CD14-positive monocyte (primary cell): ENCODE measurements at regions not wholly inside any gene's neighbourhood (a gene's known extent, or its start where the extent isn't known, plus 50 kb on each side); places are given as distances from the start of the nearest gene placed in this dataset.

Experiments
- DNase-seq, 3 donors: peaks; one replicate each; pipeline ENCODE4 v3.0.0-alpha.2; 2011 to 2022
- H2AFZ ChIP-seq: 2 replicates; pipeline ENCODE4 v1.6.0; 2012; ENCODE audit warnings: mild to moderate bottlenecking, low read depth, low read length, inconsistent platforms; ENCODE audit not compliant: insufficient read depth, poor library complexity, severe bottlenecking
- H3K27ac ChIP-seq, 2 donors: 1 replicate in 1 of 2; 2 replicates in 1 of 2; pipeline ENCODE4 v1.5.1; 2012 to 2013; ENCODE audit warnings: low read length in 2 of 2, control low read depth in 1 of 2, inconsistent platforms in 1 of 2, low read depth in 1 of 2, mild to moderate bottlenecking in 1 of 2
- H3K27me3 ChIP-seq, 2 donors: one replicate each; pipeline versions ENCODE4 v1.6.0 to v1.6.1; 2011 to 2013; ENCODE audit warnings: low read length in 2 of 2; ENCODE audit not compliant: control insufficient read depth in 2 of 2, insufficient read depth in 2 of 2
- H3K36me3 ChIP-seq, 2 donors: replicated peaks in 1 of 2; 1 replicate in 1 of 2; 2 replicates in 1 of 2; pipeline versions ENCODE4 v1.5.1 to v1.6.1; 2012 to 2013; ENCODE audit warnings: low read length in 2 of 2, control low read depth in 1 of 2, inconsistent platforms in 1 of 2, mild to moderate bottlenecking in 1 of 2; ENCODE audit not compliant: insufficient read depth in 2 of 2, control insufficient read depth in 1 of 2
- H3K4me1 ChIP-seq, 2 donors: 1 replicate in 1 of 2; 2 replicates in 1 of 2; pipeline versions ENCODE4 v1.5.1 to v1.6.1; 2012 to 2013; ENCODE audit warnings: low read length in 2 of 2, control low read depth in 1 of 2, inconsistent platforms in 1 of 2, mild to moderate bottlenecking in 1 of 2, moderate library complexity in 1 of 2; ENCODE audit not compliant: insufficient read depth in 2 of 2, control insufficient read depth in 1 of 2
- H3K4me2 ChIP-seq: replicated peaks from 2 replicates; pipeline ENCODE3; 2012; ENCODE audit warnings: low read length, moderate library complexity, mild to moderate bottlenecking; ENCODE audit not compliant: poor library complexity, severe bottlenecking; ENCODE audit errors: extremely low read depth
- H3K4me3 ChIP-seq, 3 experiments: fragments of 200-600 bp in 1 of 3; sonication (generic) in 1 of 3; replicated peaks in 1 of 3; 1 replicate in 2 of 3; 2 replicates in 1 of 3; pipeline ENCODE4 v1.5.1; 2011 to 2013; ENCODE audit warnings: low read length in 3 of 3, mild to moderate bottlenecking in 3 of 3, control low read depth in 2 of 3, low read depth in 2 of 3, inconsistent platforms in 1 of 3, moderate library complexity in 1 of 3
- H3K79me2 ChIP-seq: 2 replicates; pipeline ENCODE4 v1.6.0; 2012; ENCODE audit warnings: mild to moderate bottlenecking, control low read depth, inconsistent platforms, low read length, moderate library complexity; ENCODE audit not compliant: insufficient read depth
- H3K9ac ChIP-seq: 2 replicates; pipeline ENCODE4 v1.6.0; 2017; ENCODE audit warnings: low read length, mild to moderate bottlenecking; ENCODE audit not compliant: insufficient read depth, poor library complexity, severe bottlenecking
- H3K9me3 ChIP-seq, 2 donors: replicated peaks in 1 of 2; 1 replicate in 1 of 2; 2 replicates in 1 of 2; pipeline versions ENCODE4 v1.5.1 to v1.6.1; 2012 to 2013; ENCODE audit warnings: low read length in 2 of 2, control low read depth in 1 of 2; ENCODE audit not compliant: control insufficient read depth in 1 of 2, insufficient read depth in 1 of 2
- H4K20me1 ChIP-seq: 2 replicates; pipeline ENCODE4 v1.6.0; 2012; ENCODE audit warnings: mild to moderate bottlenecking, low read length, control low read depth, moderate library complexity; ENCODE audit not compliant: insufficient read depth
- H3K27ac Mint-ChIP-seq, 7 donors: one replicate each; pipeline ENCODE4 v1.8.0; 2020; ENCODE audit warnings: mild to moderate bottlenecking in 7 of 7, mixed read lengths in 7 of 7, moderate library complexity in 6 of 7, inconsistent platforms in 2 of 7
- H3K27me3 Mint-ChIP-seq, 3 donors: one replicate each; pipeline ENCODE4 v1.8.0; 2021 to 2022; ENCODE audit warnings: low read depth in 3 of 3, mild to moderate bottlenecking in 3 of 3, mixed read lengths in 3 of 3, moderate library complexity in 3 of 3, inconsistent platforms in 1 of 3
- H3K36me3 Mint-ChIP-seq, 2 donors: one replicate each; pipeline ENCODE4 v1.8.0; 2020; ENCODE audit warnings: mixed read lengths in 2 of 2, inconsistent platforms in 1 of 2, mild to moderate bottlenecking in 1 of 2
- H3K4me1 Mint-ChIP-seq: one replicate; pipeline ENCODE4 v1.8.0; 2020; ENCODE audit warnings: mild to moderate bottlenecking, mixed read lengths
- H3K4me3 Mint-ChIP-seq, 2 donors: one replicate each; pipeline ENCODE4 v1.8.0; 2020; ENCODE audit warnings: mild to moderate bottlenecking in 2 of 2, mixed read lengths in 2 of 2, moderate library complexity in 1 of 2
- H3K9me3 Mint-ChIP-seq, 7 donors: one replicate each; pipeline ENCODE4 v1.8.0; 2020 to 2022; ENCODE audit warnings: mixed read lengths in 7 of 7, mild to moderate bottlenecking in 6 of 7, moderate library complexity in 6 of 7, inconsistent platforms in 2 of 7
- CTCF ChIP-seq: fragments of 200-600 bp; IDR thresholded peaks from one replicate; pipeline ENCODE4 v1.8.0; 2022; ENCODE audit warnings: antibody characterized with exemption, mild to moderate bottlenecking
- WGBS: methylation state at CpG from one replicate; pipeline ENCODE4 v1.1.5; 2013; ENCODE audit warnings: missing lambda C conversion rate; ENCODE audit not compliant: insufficient coverage; 5-methylcytosine and 5-hydroxymethylcytosine counted together
- intact Hi-C, 2 donors: fragments of 100-400 bp; cut with micrococcal nuclease; formaldehyde crosslinking; loops; one replicate each; pipeline versions ENCODE4 v1.15.0 to v1.15.1; 2023

GRCh38 chr4:83662204-83662603, 126.3 kb downstream of the GPAT3 start:
- intact Hi-C loops, result no loop called here
- WGBS, result 100% methylated on average over 1 of the region's 2 CpGs
- Mint-ChIP-seq H3K27ac (no peak overlapping the region), H3K4me3 (no peak overlapping the region), H3K27me3 (peaks cover 0 to 6% (median 1%) of the 10 kb centered on the region in 3 donors), H3K4me1 (no peaks in the 10 kb centered on the region), H3K36me3 (no peaks in the 10 kb centered on the region), H3K9me3 (peaks cover 0 to 2% (median 0%) of the 10 kb centered on the region in 7 donors)
- H4K20me1 ChIP-seq, result no peaks in the 10 kb centered on the region
- no peak overlapping the region for H3K4me2 ChIP-seq
- H3K79me2 ChIP-seq, result no peaks in the 10 kb centered on the region
- H3K27me3 ChIP-seq, result no peaks in the 10 kb centered on the region
- no peak overlapping the region for H3K4me3 ChIP-seq
- no peak for TF ChIP-seq CTCF
- DNase-seq, result no peak
- no peak overlapping the region for H2AFZ ChIP-seq
- H3K9me3 ChIP-seq, result no peaks in the 10 kb centered on the region
- no peak overlapping the region for H3K9ac ChIP-seq
- no peaks in the 10 kb centered on the region for H3K36me3 ChIP-seq
- no peak overlapping the region for H3K27ac ChIP-seq
- H3K4me1 ChIP-seq, result no peaks in the 10 kb centered on the region

- Mint-ChIP-seq H3K4me3 (no peak overlapping the region), H3K9me3 (peaks cover 0 to 2% (median 0%) of the 10 kb centered on the region in 7 donors), H3K27me3 (peaks cover 0 to 6% (median 1%) of the 10 kb centered on the region in 3 donors), H3K4me1 (no peaks in the 10 kb centered on the region), H3K27ac (no peak overlapping the region), H3K36me3 (no peaks in the 10 kb centered on the region)
- H3K36me3 ChIP-seq, result no peaks in the 10 kb centered on the region
- TF ChIP-seq CTCF, result no peak
- no peaks in the 10 kb centered on the region for H3K9me3 ChIP-seq
- intact Hi-C loops, result no loop called here
- no peaks in the 10 kb centered on the region for H4K20me1 ChIP-seq
- 88% methylated on average over 2 of the region's 2 CpGs for WGBS
- H3K9ac ChIP-seq, result no peak overlapping the region
- no peak overlapping the region for H3K27ac ChIP-seq
- no peak overlapping the region for H2AFZ ChIP-seq
- no peak for DNase-seq
- no peak overlapping the region for H3K4me2 ChIP-seq
- H3K79me2 ChIP-seq, result no peaks in the 10 kb centered on the region
- no peaks in the 10 kb centered on the region for H3K4me1 ChIP-seq
- H3K4me3 ChIP-seq, result no peak overlapping the region
- no peaks in the 10 kb centered on the region for H3K27me3 ChIP-seq
Observed at GRCh38 chr4:83661359-83661758, 125.5 kb downstream of the GPAT3 start.
